ENCODE measurements at regions not wholly inside any gene's neighbourhood (a gene's known extent, or its start where the extent isn't known, plus 50 kb on each side); places are given as distances from the start of the nearest gene placed in this dataset.

GRCh38 chrX:22533898-22534297 lies 261.2 kb downstream of the CBLL2 start:
- TF ChIP-seq CTCF (conservative IDR thresholded peaks at IDR 0.05) (no peak), EZH2 (IDR thresholded peaks at IDR 0.05; ENCODE audit: low read depth) (no peak)
